ENCODE measurements at regions not wholly inside any gene's neighbourhood (a gene's known extent, or its start where the extent isn't known, plus 50 kb on each side); places are given as distances from the start of the nearest gene placed in this dataset.

DNA sequence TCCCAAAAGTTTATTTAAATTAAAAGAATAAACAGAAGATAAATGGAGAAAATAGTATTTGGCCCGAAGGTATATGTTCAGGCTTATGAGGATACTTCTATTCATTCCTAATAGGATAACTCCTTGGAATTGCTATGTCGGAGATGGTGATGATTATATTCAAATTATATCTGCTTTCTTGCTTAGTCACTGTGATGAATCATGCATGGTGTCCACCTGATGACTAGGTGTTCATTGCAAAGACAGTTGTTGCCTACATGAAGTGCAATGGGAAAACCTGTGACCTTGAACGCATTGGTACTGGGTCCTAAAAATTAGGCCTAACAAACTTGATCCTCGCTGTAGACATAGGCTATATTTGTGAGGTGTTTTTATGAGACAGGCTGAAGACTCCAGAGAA, 617.3 kb upstream of the ZEB2 start:
- Histone ChIP-seq H3K4me3 (no peak overlapping the region), H3K4me1 (no peaks in the 10 kb centered on the region), H3K36me3 (no peaks in the 10 kb centered on the region), H3K27me3 (no peaks in the 10 kb centered on the region), H3K9me3 (no peaks in the 10 kb centered on the region), H3K27ac (no peak overlapping the region)
- WGBS, 2 donors = 90 to 95% methylated on average over 4 of the region's 4 CpGs
- no peak for DNase-seq
- TF ChIP-seq POLR2A (IDR thresholded peaks at IDR 0.05) (no peak), EP300 (IDR thresholded peaks at IDR 0.05) (no peak), CTCF (IDR thresholded peaks at IDR 0.05) (no peak), POLR2AphosphoS5 (IDR thresholded peaks at IDR 0.05) (no peak)
- intact Hi-C loops (cut with DNase I) = no loop called here

DNA sequence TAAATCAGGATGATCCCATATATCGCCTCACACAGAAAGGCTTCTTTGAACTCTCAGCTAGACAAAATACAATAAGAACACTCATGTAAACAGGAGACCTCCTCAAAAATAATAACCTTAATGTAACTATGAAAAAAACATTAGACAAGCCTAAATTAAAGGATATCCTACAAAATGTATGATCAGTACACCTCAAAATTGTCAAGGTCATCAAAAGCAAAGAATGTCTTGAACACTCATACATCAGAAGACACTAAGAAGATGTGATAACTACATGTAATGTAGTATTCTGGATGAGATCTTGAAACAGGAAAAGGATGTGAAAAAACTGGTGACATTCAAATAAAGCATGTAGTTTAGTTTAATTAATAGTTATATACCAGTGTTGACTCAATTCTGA, 616.8 kb upstream of the ZEB2 start:
- DNase-seq = no peak
- no peak for TF ChIP-seq POLR2AphosphoS5 (IDR thresholded peaks at IDR 0.05)
- no peak for TF ChIP-seq EP300 (IDR thresholded peaks at IDR 0.05)
- TF ChIP-seq CTCF (IDR thresholded peaks at IDR 0.05) = no peak
- no peak for TF ChIP-seq POLR2A (IDR thresholded peaks at IDR 0.05)
- Histone ChIP-seq H3K27me3 (no peaks in the 10 kb centered on the region), H3K9me3 (no peaks in the 10 kb centered on the region), H3K4me1 (no peaks in the 10 kb centered on the region), H3K27ac (no peak overlapping the region), H3K4me3 (no peak overlapping the region), H3K36me3 (no peaks in the 10 kb centered on the region)
- intact Hi-C loops (cut with DNase I) = no loop called here
- 92 to 97% methylated on average over 1 of the region's 1 CpG for WGBS, 2 donors

DNA sequence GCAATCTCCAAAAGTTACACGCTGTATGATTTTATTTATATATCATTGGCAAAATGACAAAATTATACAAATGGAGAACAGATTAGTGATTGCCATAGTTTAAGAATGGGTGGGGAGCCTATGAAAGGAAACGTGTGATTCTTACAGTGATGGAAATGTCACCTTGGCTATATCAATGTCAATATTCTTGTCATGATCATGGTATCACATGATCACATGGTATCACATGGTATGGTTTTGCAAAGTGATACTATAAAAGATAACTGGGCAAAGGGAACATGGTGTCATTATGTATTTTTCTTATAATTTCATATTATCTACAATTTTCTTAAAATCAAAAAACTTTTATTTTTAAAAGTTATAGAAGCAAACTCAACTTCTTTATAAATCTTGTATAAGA, 606.2 kb upstream of the ZEB2 start:
- Histone ChIP-seq H3K27ac (no peak overlapping the region), H3K4me1 (no peaks in the 10 kb centered on the region), H3K9me3 (no peaks in the 10 kb centered on the region), H3K4me3 (no peak overlapping the region), H3K36me3 (no peaks in the 10 kb centered on the region), H3K27me3 (no peaks in the 10 kb centered on the region)
- TF ChIP-seq POLR2A (IDR thresholded peaks at IDR 0.05) (no peak), EP300 (IDR thresholded peaks at IDR 0.05) (no peak), POLR2AphosphoS5 (IDR thresholded peaks at IDR 0.05) (no peak), CTCF (IDR thresholded peaks at IDR 0.05) (no peak)
- no peak for DNase-seq
- intact Hi-C loops (cut with DNase I) = no loop called here
- 75 to 89% methylated on average over 2 of the region's 2 CpGs for WGBS, 2 donors

DNA sequence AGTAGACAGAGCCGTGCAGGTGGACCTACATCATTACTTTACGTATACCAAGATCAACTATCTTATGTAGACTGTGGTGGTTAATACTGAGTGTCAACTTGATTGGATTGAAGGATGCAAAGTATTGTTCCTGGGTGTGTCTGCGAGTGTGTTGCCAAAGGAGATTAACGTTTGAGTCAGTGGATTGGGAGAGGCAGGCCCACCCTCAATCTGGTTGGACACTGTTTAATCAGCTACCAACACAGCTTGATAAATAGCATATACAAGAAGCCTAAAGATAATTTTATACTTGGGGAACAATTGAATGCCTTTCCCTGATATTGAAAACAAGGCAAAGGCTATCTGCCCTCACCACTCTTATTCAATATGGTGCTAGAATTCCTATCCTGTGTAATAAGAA, 604.2 kb upstream of the ZEB2 start:
- intact Hi-C loops (cut with DNase I) = no loop called here
- Histone ChIP-seq H3K4me3 (no peak overlapping the region), H3K27me3 (no peaks in the 10 kb centered on the region), H3K27ac (no peak overlapping the region), H3K36me3 (no peaks in the 10 kb centered on the region), H3K9me3 (no peaks in the 10 kb centered on the region), H3K4me1 (no peaks in the 10 kb centered on the region)
- no peak for TF ChIP-seq POLR2A (IDR thresholded peaks at IDR 0.05)
- WGBS, 2 donors = 69 to 83% methylated on average over 4 of the region's 4 CpGs
- no peak for DNase-seq

DNA sequence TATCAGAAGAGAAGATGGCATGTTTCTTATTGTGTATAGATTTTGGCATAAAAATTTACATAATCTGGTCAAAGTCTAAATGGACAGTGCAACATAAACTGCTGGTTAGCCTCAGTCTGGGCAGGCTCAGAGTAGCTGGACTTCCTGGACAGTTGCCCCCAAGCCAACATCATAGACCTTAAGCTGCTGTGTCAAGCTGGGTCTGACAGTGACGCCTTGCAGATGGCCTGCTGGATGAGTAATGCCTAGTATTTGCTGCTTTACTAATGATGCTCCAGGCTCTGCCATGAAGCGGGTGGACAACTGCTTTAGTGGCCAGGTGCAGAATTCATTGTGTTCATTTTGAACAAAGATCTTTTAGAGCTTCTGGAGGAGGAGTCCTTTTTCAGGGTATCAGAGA, 603.7 kb upstream of the ZEB2 start:
- 76 to 82% methylated on average over 2 of the region's 2 CpGs for WGBS, 2 donors

More for the DNA sequence above, 603.7 kb upstream of the ZEB2 start:
- Histone ChIP-seq H3K36me3 (no peaks in the 10 kb centered on the region), H3K9me3 (no peaks in the 10 kb centered on the region), H3K4me1 (no peaks in the 10 kb centered on the region), H3K27ac (no peak overlapping the region), H3K4me3 (no peak overlapping the region), H3K27me3 (no peaks in the 10 kb centered on the region)
- intact Hi-C loops (cut with DNase I) = no loop called here
- TF ChIP-seq POLR2AphosphoS5 (IDR thresholded peaks at IDR 0.05) = peak in 1 of 4 donors; percentile 32
- TF ChIP-seq CTCF (IDR thresholded peaks at IDR 0.05) = no peak
- no peak for TF ChIP-seq EP300 (IDR thresholded peaks at IDR 0.05)
- DNase-seq = no peak

Data from sigmoid colon (tissue), 6 donors.